ENCODE measurements at regions not wholly inside any gene's neighbourhood (a gene's known extent, or its start where the extent isn't known, plus 50 kb on each side); places are given as distances from the start of the nearest gene placed in this dataset.
"Not testable (repeated sequence)": the region's sequence is repeated elsewhere in the genome, so short reads cannot be mapped to it uniquely, and the experiment has no call there.

DNA sequence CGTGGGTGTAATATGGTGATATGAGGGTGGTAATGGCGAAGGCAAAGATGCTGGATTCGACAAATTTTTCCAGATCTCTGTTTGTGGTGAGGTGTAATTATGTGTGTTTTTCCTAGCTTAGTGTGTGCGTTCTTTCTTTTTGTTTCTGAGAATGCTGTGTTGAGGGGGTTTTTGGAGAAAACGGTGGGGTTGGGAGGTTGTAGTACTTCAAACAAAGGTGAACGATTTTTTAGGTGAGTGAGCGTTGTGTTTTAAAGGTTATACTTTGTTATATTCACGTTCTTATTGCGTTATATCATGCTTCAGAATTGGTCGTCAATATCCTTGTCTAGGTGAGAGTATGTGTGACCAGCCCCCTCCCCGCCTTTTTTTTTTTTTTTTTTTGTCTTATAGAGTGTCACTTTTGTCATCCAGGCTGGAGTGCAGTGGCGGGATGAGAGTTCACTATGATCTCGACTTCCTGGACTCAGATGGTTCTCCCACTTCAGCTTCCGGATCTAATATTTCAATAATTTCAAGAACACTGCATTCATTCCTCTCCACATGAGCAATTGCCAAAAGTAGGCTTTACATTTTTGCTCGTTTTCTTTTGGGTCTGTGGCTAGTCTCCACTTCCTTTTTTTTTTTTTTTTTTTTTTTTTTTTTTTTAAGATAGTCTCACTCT lies 82.2 kb upstream of the RNU2-1 start:
- no peak for DNase-seq

DNA sequence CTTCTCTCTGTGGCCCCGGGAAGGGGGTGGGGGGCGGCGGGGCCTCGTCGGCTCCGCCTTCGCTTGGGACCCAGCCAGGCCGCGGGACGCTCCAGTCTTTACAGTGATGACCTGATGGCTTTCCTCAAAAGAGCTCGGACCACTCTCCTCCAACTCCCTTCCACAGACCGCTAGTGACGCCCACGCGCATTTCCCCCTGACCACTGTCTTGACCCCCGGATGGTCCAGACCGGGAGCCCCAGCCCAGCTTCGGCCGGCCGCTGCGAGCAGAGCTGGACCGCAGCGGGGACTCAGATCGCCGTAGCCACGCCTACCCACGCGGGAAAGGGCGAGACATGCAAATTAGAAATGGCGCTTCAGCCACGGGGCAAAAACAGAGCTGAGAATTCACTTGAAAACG lies 81.6 kb upstream of the RNU2-1 start:
- no peak for DNase-seq

DNA sequence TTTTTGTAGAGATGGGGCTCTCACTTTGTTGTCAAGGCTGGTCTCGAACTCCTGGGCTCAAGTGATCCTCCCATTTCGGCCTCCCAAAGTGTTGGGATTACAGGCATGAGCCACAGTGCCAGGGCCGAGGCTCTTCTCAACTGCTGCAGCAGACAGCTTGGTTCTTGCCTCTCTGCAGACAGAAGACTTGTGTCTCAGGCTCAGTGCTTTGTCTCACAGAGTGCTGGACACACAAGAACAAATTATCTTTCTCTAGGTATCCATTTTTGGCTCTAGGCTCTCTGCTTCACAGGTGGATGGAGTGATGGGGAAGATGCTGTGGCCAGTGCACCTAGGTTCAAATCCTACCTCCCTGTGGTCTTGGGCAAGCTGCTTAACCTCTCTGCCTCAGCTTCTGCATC lies 80.8 kb upstream of the RNU2-1 start:
- peak; percentile 25 for DNase-seq

DNA sequence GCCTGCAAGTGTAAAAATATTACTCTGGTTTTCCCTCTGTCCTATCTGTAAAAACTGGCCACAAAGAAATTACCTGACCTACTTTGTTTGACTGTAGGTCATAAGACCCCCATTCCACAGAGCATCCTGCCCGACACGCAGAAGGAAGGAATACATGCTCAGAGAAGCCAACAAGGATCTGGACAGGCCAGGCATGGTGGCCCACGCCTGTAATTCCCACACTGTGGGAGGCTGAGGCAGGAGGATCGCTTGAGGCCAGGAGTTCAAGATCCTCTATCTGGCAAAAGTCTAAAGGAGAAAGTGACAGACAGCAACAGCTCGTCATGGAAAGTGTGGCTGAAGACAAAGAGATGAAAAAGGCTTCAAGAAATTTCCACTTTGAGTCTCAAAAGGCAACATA lies 78.2 kb upstream of the RNU2-1 start:
- DNase-seq: no peak

DNA sequence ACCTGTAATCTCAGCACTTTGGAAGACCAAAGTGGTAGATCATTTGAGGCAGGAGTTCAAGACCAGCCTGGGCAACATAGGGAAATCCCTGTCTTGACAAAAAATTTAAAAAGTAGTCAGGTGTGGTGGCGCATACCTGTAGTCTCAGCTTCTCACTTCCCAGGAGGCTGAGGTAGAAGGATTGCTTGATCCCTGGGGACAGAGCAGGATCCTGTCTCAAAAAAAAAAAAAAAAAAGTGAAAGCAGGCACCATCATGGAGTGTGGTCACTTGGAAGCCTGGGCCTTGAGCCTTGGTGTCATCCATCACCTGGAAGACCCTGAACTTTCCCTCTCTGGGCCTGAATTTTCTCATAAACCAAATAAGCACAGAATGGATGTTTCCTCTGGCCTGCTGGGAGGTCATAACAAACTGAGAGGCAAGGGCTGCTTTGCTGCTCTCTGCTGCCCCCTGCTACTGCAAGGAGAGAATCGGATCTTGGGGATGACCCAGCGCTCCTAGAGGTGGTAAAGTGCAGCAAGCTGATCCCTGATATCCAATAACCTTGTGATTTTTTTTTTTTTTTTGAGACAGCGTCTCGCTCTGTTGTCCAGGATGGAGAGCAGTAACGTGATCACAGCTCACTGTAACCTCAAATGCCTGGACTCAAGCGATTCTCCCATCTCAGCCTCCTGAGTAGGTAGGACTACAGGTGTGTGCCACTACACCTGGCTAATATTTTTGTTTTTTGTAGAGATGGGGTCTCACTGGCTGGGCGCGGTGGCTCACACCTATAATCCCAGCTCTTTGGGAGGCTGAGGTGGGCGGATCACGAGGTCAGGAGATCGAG lies 75.9 kb upstream of the RNU2-1 start:
- peak; percentile 26 for DNase-seq

DNA sequence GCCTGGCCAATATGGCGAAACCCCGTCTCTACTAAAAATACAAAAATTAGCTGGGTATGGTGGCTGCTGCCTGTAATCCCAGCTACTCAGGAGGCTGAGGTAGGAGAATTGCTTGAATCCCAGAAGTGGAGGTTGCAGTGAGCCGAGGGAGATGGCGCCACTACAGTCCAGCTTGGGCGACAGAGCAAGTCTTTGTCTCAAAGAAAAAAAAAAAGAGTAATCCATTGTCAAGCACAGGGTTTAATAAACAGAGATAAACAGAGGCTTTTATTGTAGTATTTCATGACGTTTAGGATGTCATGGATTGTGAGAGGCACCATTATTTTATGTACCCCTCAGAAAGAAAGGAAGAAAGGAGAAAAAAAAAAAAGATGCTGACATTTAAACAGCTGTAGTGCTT lies 75.2 kb upstream of the RNU2-1 start:
- DNase-seq: no peak

DNA sequence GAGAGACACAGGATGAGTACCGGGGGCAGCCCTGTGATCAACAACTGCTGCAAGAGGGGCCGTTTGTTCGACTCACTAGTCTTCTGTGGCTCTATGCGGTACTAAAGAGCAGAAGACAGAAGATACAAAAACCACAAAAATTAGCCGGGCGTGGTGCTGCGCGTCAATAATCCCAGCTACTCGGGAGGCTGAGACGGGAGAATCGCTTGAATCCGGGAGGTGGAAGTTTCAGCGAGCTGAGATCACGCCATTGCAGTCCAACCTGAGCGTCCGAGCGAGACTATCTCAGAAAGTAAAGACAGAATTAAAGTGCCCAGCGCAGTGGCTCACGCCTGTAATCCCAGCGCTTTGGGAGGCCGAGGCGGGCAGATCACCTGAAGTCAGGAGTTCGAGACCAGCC lies 71.0 kb upstream of the RNU2-1 start:
- not testable (repeated sequence) for DNase-seq

DNA sequence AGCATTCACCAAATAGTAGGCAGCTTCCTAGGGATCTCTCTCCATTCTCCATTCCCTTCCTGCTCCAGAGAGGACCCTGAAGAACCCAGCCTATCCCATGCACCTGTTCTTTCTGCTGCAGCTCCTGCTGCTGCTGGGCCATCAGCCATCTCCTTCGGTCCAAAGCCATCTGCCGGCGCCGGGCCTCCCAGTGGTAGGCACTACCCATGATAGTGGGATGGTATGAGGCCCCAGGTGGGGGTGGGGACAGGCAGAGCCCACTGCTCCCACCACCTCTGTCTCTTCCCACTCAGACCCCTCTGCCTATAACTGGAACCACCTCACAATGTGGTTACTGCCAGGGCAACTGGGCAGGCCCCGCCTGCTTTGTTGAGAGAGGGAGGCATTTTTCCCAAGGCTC lies 69.3 kb upstream of the RNU2-1 start:
- not testable (repeated sequence) for DNase-seq

DNA sequence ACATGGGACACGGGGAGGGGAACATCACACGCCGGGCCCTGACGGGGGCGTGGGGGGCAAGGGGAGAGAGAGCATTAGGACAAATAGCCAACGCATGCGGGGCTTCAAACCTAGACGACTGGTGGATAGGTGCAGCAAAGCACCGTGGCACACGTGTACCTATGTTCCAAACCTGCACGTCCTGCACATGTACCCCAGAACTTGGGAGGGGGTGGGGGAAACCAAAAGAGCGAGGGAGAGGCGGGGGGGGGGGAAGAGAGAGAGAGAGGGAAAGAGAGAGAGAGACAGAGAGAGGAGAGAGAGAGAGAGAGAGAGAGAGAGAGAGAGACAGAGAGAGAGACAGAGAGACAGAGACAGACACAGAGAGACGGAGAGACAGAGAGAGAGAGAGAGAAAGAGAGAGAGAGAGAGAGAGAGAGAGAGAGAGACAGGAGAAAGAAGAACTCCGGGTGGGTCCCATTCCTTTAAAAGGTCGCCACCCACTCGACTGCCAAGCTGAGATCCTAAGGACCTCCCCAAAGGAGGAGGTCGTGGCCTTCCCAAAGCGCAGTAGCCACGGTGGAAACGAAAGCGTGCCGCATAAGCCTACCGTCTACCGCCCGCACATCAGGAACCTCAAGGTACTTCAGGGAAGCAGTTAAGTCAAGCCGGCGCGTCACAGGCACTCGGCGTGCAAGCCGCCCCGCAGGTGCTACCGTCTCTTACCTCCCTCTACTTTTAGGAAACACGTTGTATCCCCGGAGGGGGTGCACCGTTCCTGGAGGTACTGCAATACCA lies 65.7 kb upstream of the RNU2-1 start:
- not testable (repeated sequence) for DNase-seq

DNA sequence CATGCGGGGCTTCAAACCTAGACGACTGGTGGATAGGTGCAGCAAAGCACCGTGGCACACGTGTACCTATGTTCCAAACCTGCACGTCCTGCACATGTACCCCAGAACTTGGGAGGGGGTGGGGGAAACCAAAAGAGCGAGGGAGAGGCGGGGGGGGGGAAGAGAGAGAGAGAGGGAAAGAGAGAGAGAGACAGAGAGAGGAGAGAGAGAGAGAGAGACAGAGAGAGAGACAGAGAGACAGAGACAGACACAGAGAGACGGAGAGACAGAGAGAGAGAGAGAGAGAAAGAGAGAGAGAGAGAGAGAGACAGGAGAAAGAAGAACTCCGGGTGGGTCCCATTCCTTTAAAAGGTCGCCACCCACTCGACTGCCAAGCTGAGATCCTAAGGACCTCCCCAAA lies 55.9 kb upstream of the RNU2-1 start:
- DNase-seq: not testable (repeated sequence)

DNA sequence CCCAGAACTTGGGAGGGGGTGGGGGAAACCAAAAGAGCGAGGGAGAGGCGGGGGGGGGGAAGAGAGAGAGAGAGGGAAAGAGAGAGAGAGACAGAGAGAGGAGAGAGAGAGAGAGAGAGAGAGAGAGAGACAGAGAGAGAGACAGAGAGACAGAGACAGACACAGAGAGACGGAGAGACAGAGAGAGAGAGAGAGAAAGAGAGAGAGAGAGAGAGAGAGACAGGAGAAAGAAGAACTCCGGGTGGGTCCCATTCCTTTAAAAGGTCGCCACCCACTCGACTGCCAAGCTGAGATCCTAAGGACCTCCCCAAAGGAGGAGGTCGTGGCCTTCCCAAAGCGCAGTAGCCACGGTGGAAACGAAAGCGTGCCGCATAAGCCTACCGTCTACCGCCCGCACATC lies 49.8 kb upstream of the RNU2-1 start:
- not testable (repeated sequence) for DNase-seq
